GM12874 (cell line): ENCODE measurements at regions not wholly inside any gene's neighbourhood (a gene's known extent, or its start where the extent isn't known, plus 50 kb on each side); places are given as distances from the start of the nearest gene placed in this dataset.

ENCODE experiments used
- TF ChIP-seq, protein P1 (sequence below): IDR thresholded peaks from 2 replicates; pipeline ENCODE4 v1.5.1; 2011; ENCODE audit warnings: low read depth, mild to moderate bottlenecking, control low read depth, low read length, moderate library complexity; ENCODE audit not compliant: insufficient read depth

DNA sequence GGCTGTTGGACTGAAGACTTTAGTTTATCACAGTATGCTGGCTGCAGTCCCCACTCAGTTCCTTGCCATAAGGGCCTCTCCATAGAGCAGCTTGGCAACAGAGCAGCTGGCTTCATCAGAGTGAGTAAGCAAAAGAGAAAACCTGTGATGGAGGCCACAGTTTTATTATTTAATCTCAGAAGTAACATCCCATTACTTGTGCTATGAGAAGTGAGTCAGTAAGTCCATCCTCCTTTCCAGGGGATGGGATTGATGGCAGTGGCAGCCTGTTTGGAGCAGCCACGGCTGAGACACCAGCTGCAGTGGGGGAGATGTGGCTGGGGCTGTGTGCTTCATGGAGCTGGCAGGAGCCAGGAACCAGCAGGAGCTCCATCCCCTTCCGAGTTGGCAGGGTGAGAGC lies 138.5 kb upstream of the SRRM4 start:
- TF ChIP-seq, protein P1, sequence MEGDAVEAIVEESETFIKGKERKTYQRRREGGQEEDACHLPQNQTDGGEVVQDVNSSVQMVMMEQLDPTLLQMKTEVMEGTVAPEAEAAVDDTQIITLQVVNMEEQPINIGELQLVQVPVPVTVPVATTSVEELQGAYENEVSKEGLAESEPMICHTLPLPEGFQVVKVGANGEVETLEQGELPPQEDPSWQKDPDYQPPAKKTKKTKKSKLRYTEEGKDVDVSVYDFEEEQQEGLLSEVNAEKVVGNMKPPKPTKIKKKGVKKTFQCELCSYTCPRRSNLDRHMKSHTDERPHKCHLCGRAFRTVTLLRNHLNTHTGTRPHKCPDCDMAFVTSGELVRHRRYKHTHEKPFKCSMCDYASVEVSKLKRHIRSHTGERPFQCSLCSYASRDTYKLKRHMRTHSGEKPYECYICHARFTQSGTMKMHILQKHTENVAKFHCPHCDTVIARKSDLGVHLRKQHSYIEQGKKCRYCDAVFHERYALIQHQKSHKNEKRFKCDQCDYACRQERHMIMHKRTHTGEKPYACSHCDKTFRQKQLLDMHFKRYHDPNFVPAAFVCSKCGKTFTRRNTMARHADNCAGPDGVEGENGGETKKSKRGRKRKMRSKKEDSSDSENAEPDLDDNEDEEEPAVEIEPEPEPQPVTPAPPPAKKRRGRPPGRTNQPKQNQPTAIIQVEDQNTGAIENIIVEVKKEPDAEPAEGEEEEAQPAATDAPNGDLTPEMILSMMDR, result no peak

GRCh38 chr12:118846416-118846815 lies 134.9 kb upstream of the SRRM4 start:
- TF ChIP-seq, protein P1, result no peak

DNA sequence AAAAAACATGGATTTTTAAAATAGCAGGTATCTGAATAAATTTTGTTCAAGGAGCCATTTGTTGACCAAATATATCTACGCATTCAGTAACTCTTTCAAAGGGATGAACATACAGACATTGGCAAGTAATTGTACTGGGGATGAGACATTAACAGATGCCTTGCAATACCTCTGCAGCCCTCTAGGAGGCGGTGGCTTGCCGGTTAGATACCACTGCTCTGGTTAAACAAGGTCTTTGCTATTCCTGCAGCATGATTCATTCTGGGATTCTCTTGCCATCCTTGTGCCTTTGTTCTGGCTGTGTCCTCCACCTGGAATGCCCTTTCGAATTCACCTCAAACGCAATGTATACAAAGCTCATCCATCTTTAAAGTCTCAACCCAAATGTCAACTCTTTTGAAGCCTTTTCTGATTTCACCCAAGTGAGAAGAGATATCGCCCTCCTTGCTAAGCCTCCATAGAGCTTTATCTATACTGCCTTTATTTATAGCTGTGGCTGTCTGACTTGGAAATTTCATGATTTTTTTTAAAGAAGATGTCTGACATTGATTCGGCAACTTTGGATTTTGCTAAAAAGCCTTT lies 131.0 kb upstream of the SRRM4 start:
- TF ChIP-seq, protein P1, result peak; percentile 81

DNA sequence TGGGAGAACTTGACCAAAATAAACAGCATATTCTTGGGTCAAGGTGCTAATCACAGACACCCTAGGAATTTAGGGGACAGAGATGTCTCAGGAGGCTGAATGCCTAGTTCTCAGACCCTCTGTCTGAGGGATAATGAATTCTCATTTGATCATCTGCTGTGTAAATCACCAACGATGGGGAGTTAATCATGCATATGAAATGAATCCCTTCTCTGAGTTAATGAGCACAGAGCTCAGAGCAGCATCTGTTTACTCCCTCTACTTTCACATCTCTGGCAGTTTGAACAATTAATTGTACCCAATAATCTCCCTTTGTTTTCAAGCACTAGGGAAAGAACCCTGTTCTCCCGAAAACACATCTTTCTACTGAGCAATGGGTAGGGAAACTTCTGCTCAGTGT lies 129.4 kb upstream of the SRRM4 start:
- TF ChIP-seq, protein P1, result no peak

DNA sequence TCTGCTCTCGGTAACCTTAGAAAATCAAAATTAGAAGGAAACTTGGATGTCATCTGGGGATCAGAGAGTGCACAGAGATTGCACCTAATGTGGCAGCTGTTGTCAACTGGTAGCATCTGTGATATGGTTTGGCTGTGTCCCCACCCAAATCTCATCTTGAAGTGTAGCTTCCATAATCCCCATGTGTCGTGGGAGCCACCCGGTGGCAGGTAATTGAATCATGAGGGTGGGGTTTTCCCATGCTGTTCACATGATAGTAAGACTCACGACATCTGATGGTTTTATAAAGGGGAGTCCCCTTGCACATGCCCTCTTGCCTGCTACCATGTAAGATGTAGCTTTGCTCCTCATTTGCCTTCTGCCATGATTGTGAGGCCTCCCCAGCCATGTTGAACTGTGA lies 127.7 kb upstream of the SRRM4 start:
- TF ChIP-seq, protein P1, result no peak

DNA sequence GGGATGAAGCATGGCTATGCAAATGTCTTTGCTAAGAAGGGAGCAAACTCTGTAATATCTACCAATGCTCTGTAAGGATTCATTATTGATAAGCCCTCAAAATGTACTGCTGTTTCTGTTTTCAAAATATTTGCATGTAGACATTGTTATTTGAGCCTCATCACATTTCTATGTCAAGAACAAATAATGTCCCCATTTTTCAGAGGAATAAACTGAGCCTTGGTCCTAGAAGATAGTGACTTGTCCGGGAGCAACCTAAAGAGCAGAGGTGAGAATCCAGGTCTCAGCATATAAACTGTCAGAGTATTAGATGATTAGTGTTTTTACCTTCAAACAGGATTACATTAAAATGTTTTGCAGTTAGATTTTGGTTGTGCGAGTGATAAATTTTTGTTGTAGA lies 125.5 kb upstream of the SRRM4 start:
- TF ChIP-seq, protein P1, result no peak

DNA sequence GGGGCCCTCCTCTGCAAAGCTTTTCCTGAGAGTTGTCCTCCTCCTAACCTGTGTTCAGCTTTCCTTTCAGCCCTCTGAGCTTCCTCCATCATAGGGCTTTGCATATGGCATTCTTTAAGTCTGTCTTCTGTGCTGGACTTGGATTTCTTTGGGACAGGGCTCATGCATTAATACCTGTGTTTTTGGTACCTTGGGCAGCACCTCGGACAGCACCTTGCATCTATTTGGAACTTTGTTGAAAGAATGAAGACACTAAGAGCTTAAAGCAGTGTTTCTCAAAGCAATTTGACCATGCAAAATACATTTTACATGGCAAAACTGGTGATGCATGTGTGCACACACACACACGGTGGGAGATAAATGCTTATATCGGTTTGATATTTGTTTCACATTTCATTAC lies 115.0 kb upstream of the SRRM4 start:
- TF ChIP-seq, protein P1, result no peak
